ENCODE measurements at regions not wholly inside any gene's neighbourhood (a gene's known extent, or its start where the extent isn't known, plus 50 kb on each side); places are given as distances from the start of the nearest gene placed in this dataset.
"Not testable (repeated sequence)": the region's sequence is repeated elsewhere in the genome, so short reads cannot be mapped to it uniquely, and the experiment has no call there.

DNA sequence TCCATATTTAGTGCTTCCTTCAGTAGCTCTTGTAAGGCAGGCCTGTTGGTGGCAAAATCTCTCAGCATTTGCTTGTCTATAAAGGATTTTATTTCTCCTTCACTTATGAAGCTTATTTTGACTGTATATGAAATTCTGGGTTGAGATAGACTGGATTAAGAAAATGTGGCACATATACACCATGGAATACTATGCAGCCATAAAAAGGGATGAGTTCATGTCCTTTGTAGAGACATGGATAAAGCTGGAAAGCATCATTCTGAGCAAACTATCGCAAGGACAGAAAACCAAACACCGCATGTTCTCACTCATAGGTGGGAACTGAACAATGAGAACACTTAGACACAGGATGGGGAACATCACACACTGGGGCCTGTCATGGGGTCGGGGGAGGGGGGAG, 73.1 kb downstream of the ADCYAP1 start:
- in situ Hi-C loops (cut with HindIII; ENCODE audit: low pct_ligation_motif_present, low sequenced_read_pairs); DNase-seq; H3K36me3 ChIP-seq (replicated peaks); H3K4me3 ChIP-seq (ENCODE audit: low read depth, low read length); H3K27me3 ChIP-seq (replicated peaks); H3K27ac ChIP-seq: not testable (repeated sequence)

DNA sequence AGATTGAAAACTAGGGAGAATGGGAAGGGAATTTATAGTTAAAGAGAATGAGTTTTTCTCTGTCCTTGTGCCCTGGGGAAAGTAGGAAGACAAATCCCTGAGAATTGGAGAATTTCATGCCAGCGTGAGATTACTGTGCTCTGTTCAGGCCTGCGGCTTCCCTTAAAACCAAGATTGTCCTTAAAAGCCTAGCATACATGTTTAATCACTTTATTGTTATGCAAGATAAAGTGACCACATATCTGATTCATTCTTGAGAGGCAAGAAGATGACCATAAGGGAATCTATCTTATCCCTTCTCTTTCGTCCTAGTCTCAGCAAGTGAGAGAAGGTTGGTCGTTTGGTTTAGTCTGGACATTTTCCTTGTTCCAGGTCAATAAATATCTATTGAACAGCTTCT, 75.9 kb downstream of the ADCYAP1 start:
- no peaks in the 10 kb centered on the region for H3K27me3 ChIP-seq (replicated peaks)
- DNase-seq = no peak
- no peaks in the 10 kb centered on the region for H3K36me3 ChIP-seq (replicated peaks)
- TF ChIP-seq, protein P1, sequence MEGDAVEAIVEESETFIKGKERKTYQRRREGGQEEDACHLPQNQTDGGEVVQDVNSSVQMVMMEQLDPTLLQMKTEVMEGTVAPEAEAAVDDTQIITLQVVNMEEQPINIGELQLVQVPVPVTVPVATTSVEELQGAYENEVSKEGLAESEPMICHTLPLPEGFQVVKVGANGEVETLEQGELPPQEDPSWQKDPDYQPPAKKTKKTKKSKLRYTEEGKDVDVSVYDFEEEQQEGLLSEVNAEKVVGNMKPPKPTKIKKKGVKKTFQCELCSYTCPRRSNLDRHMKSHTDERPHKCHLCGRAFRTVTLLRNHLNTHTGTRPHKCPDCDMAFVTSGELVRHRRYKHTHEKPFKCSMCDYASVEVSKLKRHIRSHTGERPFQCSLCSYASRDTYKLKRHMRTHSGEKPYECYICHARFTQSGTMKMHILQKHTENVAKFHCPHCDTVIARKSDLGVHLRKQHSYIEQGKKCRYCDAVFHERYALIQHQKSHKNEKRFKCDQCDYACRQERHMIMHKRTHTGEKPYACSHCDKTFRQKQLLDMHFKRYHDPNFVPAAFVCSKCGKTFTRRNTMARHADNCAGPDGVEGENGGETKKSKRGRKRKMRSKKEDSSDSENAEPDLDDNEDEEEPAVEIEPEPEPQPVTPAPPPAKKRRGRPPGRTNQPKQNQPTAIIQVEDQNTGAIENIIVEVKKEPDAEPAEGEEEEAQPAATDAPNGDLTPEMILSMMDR (IDR thresholded peaks at IDR 0.05; ENCODE audit: low read depth, low read length, missing control alignments) = no peak
- H3K4me3 ChIP-seq (ENCODE audit: low read depth, low read length) = no peak overlapping the region
- in situ Hi-C loops (cut with HindIII; ENCODE audit: low pct_ligation_motif_present, low sequenced_read_pairs) = no loop called here
- H3K27ac ChIP-seq = no peak overlapping the region

DNA sequence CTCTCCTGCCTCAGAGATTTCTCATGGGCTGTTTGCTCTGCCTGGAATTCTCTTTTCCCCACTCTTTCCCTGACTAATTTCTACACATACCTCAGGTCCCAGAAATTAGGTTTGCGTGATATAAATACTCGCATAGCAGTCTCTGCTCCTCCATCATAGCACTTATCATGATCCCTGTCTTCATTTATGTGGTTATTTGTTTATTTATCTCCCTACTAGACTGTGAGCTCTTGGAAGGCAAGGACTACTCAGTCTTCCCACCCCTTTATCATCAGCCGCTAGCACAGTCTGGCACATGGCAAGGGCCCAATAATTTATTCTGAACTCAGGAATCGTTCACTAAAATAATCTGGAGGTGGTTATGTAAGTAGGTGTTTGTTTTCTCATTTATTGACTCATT, 79.3 kb downstream of the ADCYAP1 start:
- TF ChIP-seq, protein P1 (IDR thresholded peaks at IDR 0.05; ENCODE audit: low read depth, low read length, missing control alignments) = no peak
- in situ Hi-C loops (cut with HindIII; ENCODE audit: low pct_ligation_motif_present, low sequenced_read_pairs) = no loop called here

DNA sequence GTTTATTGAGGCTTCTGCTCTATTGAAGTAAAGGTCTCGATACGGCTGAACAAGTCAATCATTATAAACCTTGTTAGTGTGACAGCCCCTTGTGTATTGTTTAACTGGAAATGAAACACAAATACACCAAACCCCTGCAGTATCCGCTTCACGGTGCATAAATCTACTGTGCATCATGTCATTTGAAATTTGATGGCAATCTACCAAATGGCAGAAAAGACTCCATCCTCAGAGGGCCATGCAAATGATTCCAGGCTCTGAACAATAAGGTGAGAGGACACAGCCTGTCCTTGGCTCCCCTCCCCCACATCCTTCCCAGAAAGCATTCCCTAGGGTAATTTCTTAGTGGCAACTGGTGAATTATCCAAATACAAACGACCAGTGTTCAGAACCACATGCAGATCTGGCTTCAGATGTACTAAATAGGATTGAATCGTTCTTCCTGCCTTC, 80.6 kb downstream of the ADCYAP1 start:
- Histone ChIP-seq H3K36me3 (replicated peaks) (no peaks in the 10 kb centered on the region), H3K4me3 (ENCODE audit: low read depth, low read length) (no peak overlapping the region), H3K27me3 (replicated peaks) (no peaks in the 10 kb centered on the region), H3K27ac (no peak overlapping the region)
- in situ Hi-C loops (cut with HindIII; ENCODE audit: low pct_ligation_motif_present, low sequenced_read_pairs) = no loop called here
- TF ChIP-seq, protein P1 (IDR thresholded peaks at IDR 0.05; ENCODE audit: low read depth, low read length, missing control alignments) = no peak
- no peak for DNase-seq

More for the DNA sequence above, 79.3 kb downstream of the ADCYAP1 start:
- H3K27ac ChIP-seq = no peak overlapping the region
- no peaks in the 10 kb centered on the region for H3K27me3 ChIP-seq (replicated peaks)
- DNase-seq = no peak
- no peaks in the 10 kb centered on the region for H3K36me3 ChIP-seq (replicated peaks)
- no peak overlapping the region for H3K4me3 ChIP-seq (ENCODE audit: low read depth, low read length)

DNA sequence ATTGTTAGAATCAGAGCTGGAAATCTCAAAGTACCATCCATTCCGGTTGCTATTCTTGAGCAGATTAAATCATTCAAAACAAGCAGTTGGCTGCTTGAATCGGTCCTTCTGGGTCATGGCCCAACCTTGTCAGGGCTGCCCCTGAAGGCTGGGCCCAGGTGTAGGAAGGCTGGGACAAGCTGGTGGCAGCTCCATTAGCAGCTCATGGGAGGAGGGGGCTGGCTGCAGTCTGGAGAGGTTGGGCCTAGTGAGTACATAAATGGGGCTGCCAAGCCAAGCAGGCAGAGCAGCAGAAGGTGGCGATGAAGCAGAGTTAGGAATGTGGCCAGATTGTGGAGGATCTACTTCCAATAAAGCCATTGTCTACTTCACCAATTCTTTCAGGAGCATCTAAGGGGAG, 81.4 kb downstream of the ADCYAP1 start:
- no peak for DNase-seq
- in situ Hi-C loops (cut with HindIII; ENCODE audit: low pct_ligation_motif_present, low sequenced_read_pairs) = no loop called here
- H3K27me3 ChIP-seq (replicated peaks) = no peaks in the 10 kb centered on the region
- H3K36me3 ChIP-seq (replicated peaks) = no peaks in the 10 kb centered on the region
- no peak overlapping the region for H3K27ac ChIP-seq
- H3K4me3 ChIP-seq (ENCODE audit: low read depth, low read length) = no peak overlapping the region
- TF ChIP-seq, protein P1 (IDR thresholded peaks at IDR 0.05; ENCODE audit: low read depth, low read length, missing control alignments) = no peak

DNA sequence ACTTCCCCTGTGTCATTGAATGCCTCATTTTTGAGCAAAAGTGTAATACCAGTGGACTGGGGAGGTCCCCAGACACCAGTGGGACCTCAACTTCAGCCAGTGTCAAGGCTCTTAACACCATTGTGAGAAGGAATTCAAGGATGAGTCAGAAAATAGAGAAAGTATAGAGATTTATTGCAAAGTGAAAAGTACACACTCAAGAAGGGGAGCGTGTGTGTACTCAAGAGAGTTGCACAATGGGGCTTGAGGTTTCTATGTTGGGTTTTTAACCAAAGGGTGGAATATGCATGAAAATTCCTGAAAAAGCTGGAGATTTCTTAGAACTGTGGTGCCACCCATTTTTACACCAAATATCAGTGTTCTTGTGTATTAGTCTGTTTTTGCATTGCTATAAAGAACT, 81.9 kb downstream of the ADCYAP1 start:
- in situ Hi-C loops (cut with HindIII; ENCODE audit: low pct_ligation_motif_present, low sequenced_read_pairs) = no loop called here
- no peaks in the 10 kb centered on the region for H3K36me3 ChIP-seq (replicated peaks)
- H3K4me3 ChIP-seq (ENCODE audit: low read depth, low read length) = no peak overlapping the region
- TF ChIP-seq, protein P1 (IDR thresholded peaks at IDR 0.05; ENCODE audit: low read depth, low read length, missing control alignments) = no peak
- H3K27me3 ChIP-seq (replicated peaks) = no peaks in the 10 kb centered on the region
- H3K27ac ChIP-seq = no peak overlapping the region
- DNase-seq = no peak
